HT-29 (cell line): ENCODE measurements at regions not wholly inside any gene's neighbourhood (a gene's known extent, or its start where the extent isn't known, plus 50 kb on each side); places are given as distances from the start of the nearest gene placed in this dataset.

Experiments used
- DNase-seq: peaks from one replicate; pipeline ENCODE4 v3.0.0-alpha.2; 2015; ENCODE audit warnings: low spot score

- no peak for DNase-seq
Observed at GRCh38 chr1:165025805-165026204, 330.7 kb downstream of the LMX1A start.

GRCh38 chr1:165014753-165015152, 341.8 kb downstream of the LMX1A start:
- DNase-seq, result no peak

DNA sequence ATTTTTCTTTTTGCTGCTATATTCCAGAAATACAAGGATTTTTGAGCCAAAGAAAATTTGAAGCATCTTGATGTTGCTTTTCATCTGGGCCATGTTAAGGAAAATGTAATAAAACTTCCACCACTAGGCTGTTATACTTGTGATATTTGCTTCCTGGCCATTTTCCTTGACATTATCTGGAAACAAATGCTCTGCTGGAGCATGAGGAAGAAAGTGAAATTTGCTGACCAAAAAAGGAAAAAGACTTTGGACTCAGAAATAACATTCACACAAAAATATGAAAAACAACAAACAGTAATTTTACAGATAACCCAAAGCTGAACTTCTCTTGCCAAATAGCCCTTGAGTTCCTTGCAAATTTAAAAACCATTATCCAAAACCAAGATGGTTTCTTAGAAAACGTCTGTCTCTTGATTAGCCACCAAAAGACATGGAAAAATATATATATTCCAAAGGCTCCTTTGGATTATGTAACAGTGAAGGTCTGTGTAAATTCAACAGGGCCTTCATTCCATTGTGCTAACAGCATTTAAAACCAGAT, 344.5 kb downstream of the LMX1A start:
- DNase-seq, result no peak

- no peak for DNase-seq
Observed at GRCh38 chr1:165011186-165011585, 345.3 kb downstream of the LMX1A start.

DNA sequence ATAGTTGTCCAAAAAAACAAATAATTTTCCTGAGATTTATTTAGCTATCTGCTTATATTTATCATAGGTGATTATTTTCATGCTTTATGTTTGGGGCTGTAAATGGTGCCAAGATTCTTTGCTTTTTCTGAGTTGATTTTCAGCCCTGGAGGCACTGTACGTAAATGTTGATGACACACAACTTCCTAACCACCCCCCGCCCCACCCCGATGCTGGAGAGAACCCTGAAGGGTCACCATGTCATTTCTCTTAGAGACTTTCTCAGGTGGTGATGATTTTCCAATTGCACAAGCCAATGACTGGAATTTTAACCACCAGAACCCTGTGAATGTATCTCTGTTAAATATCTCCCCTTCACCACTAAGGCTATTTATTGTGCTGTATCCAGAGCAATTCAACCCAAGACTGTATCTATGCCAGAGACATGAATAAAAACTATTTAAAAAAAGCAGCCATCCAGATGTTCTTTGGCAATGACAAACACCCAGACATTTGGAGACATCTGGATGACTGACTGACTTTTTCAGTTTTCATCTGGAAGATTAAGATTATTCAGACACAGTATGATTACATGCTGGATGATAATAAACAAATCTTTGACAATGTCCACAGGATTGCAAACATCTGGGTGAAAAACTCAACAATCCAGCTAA, 346.0 kb downstream of the LMX1A start:
- DNase-seq, result no peak

DNA sequence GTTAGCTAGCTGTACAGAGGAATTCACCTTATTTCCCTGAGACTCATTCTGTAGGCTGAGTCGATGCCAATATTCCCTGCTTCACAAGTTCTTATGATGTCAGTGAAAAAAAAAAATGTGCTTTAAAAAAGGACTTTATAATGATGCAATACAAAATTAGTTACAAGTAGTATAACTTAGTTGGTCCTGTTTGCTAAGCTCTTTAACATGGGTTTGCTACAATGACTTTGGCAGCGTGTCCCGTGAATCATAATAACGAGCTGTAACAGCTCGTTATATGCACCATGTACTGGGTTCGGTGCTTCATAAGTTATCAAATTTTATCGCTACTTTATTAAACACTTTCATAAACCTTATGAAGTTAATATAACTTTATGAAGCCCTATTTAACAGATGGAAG, 349.7 kb downstream of the LMX1A start:
- DNase-seq, result no peak

GRCh38 chr1:164999146-164999545, 357.4 kb downstream of the LMX1A start:
- DNase-seq, result no peak

DNA sequence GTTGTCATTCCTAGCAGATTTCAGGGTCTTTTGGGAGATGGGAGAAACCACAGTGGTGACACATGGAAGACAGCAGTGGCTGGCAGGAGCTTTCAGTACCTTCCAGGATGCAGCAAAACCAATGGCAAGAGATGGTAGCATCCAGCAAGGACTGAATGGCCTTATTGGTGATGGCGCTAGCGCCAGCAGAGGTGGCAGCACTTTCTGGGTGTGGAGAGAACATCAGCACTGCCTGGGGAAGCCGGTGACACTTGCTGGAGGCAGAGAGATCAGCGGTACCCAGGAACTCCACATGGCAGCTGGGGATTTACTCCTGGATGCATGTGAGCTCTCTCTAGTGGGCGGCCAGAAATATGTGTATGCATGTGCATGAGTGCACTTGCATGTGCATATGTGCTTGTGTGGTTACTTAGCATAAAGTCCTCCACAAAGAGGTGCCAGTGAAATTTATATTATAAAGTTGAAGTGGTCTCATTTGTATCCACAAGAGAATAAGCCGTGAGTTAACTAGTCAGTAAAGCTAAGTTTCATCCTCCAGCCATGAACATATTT, 364.7 kb downstream of the LMX1A start:
- DNase-seq, result no peak

GRCh38 chr1:164983023-164983650, 373.4 kb downstream of the LMX1A start:
- DNase-seq, result no peak

GRCh38 chr1:164982545-164982944, 374.0 kb downstream of the LMX1A start:
- no peak for DNase-seq

- DNase-seq, result no peak
Observed at GRCh38 chr1:164977561-164977960, 379.0 kb downstream of the LMX1A start.

GRCh38 chr1:164971921-164972415, 384.5 kb downstream of the LMX1A start:
- no peak for DNase-seq

- no peak for DNase-seq
Observed at GRCh38 chr1:164971391-164971790, 385.1 kb downstream of the LMX1A start.

DNA sequence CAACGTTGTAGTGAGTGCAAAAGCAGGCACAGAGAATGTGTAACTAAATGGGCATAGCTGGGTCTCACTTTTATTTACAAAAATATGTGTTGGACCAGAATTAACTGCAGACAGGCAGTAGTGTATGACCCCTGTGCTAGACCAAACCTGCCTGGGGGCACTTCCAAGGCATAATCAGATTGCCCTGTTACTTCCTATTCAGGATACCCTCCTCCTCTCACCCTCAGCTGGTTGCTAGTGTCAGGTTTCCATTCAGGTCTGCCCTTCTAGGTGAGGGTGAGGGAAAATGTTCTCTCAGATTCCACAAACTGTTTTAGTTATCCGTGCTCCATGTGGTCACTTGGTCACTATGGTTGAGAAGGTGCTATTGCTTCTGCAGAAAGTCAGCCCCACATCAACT, 387.3 kb downstream of the LMX1A start:
- DNase-seq, result no peak

- DNase-seq, result no peak
Observed at GRCh38 chr1:164967300-164967699, 389.2 kb downstream of the LMX1A start.

DNA sequence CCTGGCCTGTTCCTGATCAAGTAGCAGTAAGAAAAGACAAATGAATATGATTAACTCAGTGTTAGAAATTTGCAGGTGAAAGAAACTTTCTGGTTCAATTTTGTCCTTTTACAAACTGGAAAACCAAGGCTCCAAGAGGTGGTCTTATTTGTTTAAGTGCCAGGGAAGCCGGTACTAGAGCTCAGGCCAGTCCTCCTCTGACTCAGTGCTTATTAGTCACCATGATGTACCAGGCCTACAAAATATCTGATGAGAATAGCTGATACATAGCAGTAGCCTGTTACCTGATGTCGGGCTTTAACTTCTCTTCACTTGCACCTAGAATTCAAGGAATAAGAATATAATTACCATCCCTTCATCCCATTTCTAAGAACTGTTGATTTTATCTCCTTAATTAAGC, 394.8 kb downstream of the LMX1A start:
- no peak for DNase-seq

DNA sequence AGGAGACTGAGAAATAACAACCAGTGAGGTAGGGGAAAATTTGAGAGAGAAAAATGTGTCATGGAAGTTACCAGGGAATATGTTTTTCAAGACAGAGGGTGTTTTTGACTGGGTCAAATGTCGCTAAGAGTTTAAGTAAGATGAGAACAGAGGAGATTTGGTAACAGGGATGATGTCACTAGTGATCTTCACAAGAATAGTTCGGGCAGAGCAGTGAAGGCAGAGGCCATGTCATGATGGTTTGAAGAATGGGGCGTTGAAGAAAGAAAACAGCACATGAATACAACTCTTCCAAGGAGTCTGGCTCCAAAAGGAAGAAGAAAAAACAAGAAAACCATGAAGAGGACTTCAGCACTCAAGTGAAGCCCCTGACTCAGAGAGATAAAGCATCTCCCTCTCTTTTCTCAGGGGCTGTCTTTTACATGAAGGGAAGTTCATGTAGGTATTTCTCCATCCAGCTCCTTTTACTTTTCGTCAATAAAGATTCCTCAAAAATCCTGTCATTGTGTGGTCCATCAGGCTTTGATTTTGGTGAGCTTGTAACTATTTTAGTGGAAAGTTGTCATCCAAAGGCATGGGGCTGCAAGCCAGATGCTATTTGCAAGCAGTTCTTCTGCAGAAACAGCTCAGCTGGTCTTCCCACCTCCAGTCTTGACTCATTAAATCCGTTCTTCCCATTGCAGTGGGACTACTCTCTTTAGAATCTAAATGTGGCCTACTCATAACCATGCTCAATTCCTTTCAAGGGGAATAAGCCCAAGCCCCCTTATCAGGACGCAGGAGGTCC, 397.3 kb downstream of the LMX1A start:
- no peak for DNase-seq

DNA sequence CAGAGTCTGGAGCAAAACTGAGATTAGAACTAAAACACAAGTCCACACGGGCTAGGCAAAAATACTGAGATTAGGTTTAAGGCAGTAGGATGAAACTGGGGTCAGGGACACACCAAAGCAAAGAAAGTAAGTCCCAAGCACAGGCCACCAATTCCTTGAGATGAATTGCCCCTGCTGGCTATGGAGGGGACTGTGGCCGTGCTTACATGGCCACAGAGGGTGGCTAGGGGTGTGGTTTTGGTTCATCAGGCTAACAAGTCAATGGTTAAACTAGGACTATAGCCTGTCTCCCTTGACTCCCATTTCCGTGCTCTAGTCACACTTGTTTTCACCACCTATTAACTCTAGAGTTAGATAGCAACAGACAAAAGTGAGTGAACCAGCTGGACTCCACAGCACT, 394.8 kb downstream of the PBX1 start:
- no peak for DNase-seq

GRCh38 chr1:164953098-164953497, 394.1 kb downstream of the PBX1 start:
- no peak for DNase-seq

DNA sequence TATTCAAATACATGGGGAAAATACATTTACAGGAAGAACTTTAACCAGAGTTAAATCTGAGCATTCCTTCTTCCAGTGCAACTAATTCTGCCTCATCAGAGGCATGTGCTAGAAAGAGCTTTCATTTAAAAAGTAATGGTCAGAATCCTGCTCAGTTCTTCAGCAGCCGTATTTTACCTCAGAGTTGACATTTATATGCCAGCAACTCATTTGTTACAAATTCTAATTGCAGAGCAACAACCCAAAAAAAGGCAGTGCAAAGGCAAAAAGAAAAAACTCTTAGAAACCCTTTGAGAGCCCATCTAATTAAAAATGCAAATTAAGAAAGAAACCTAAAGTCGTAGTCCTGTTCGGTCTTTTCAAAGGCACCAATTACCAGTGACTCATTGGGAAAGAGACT, 392.5 kb downstream of the PBX1 start:
- DNase-seq, result no peak

DNA sequence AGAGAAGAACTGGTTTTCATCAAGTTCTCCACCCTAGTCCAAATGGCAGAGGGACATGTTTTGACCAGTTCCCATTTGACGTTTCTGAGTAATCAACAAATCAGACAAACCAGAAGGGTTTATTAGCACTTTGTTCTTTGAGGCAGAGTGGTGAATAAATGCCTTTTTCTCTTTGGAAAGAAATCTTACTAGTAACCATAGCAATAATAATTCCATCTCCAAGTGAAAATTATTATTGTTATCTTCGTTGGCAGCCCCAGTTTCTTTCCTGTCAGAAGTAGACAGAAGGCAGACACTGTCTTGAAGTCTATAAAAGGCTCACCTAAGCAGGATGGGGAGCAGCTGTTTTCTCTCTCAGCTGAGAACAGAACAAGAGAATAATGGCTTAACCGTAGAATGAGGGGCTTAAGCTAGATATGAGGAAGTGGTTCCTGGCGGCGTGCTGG, 391.6 kb downstream of the PBX1 start:
- DNase-seq, result no peak
